Neural progenitor cell (in vitro differentiated cells): ENCODE measurements at regions not wholly inside any gene's neighbourhood (a gene's known extent, or its start where the extent isn't known, plus 50 kb on each side); places are given as distances from the start of the nearest gene placed in this dataset.

Experiments used
- DNase-seq: peaks from one replicate; pipeline ENCODE4 v3.0.0-alpha.2; 2016; ENCODE audit warnings: low spot score
- H2AFZ ChIP-seq: fragments of 200-600 bp; sonication (generic); replicated peaks from 2 replicates; pipeline ENCODE4 v1.6.1; 2016; ENCODE audit warnings: antibody characterized with exemption
- H3F3A ChIP-seq: fragments of 200-600 bp; sonication (generic); 2 replicates; pipeline ENCODE4 v1.6.1; 2016; ENCODE audit warnings: antibody characterized with exemption, low read depth
- H3K27ac ChIP-seq: fragments of 200-600 bp; sonication (generic); 2 replicates; pipeline ENCODE4 v1.5.1; 2016; ENCODE audit warnings: mild to moderate bottlenecking
- H3K27me3 ChIP-seq: fragments of 200-600 bp; sonication (generic); 2 replicates; pipeline ENCODE4 v1.6.1; 2016; ENCODE audit warnings: mild to moderate bottlenecking, moderate library complexity
- H3K36me3 ChIP-seq: fragments of 200-600 bp; sonication (generic); 2 replicates; pipeline ENCODE4 v1.5.1; 2016
- H3K4me1 ChIP-seq: fragments of 200-600 bp; sonication (generic); 2 replicates; pipeline ENCODE4 v1.6.1; 2016; ENCODE audit warnings: mixed run types
- H3K4me2 ChIP-seq: fragments of 200-600 bp; sonication (generic); 2 replicates; pipeline ENCODE4 v1.6.1; 2016
- H3K4me3 ChIP-seq: fragments of 200-600 bp; sonication (generic); 2 replicates; pipeline ENCODE4 v1.5.1; 2016
- H3K79me2 ChIP-seq: fragments of 200-600 bp; sonication (generic); 2 replicates; pipeline ENCODE4 v1.6.1; 2016; ENCODE audit warnings: low read depth
- H3K9ac ChIP-seq: fragments of 200-600 bp; sonication (generic); 2 replicates; pipeline ENCODE4 v1.6.1; 2016
- H3K9me3 ChIP-seq: fragments of 200-600 bp; sonication (generic); 2 replicates; pipeline ENCODE4 v1.5.1; 2016; ENCODE audit warnings: low read depth
- H4K20me1 ChIP-seq: fragments of 200-600 bp; sonication (generic); 2 replicates; pipeline ENCODE4 v1.6.1; 2016; ENCODE audit warnings: low read depth
- H3K27ac Mint-ChIP-seq: 3 replicates; pipeline ENCODE4 v1.8.0; 2021; ENCODE audit warnings: mixed read lengths
- H3K27me3 Mint-ChIP-seq: 2 replicates; pipeline ENCODE4 v1.8.0; 2022; ENCODE audit warnings: low read depth, mild to moderate bottlenecking, inconsistent platforms, moderate library complexity, mixed read lengths; ENCODE audit not compliant: insufficient read depth
- H3K36me3 Mint-ChIP-seq: 3 replicates; pipeline ENCODE4 v1.8.0; 2021; ENCODE audit warnings: mixed read lengths
- H3K4me1 Mint-ChIP-seq: 3 replicates; pipeline ENCODE4 v1.8.0; 2021; ENCODE audit warnings: mixed read lengths
- H3K4me3 Mint-ChIP-seq: 3 replicates; pipeline ENCODE4 v1.8.0; 2021; ENCODE audit warnings: mild to moderate bottlenecking, moderate library complexity, mixed read lengths
- H3K9me3 Mint-ChIP-seq: 3 replicates; pipeline ENCODE4 v1.8.0; 2020; ENCODE audit warnings: mixed read lengths
- CTCF ChIP-seq: fragments of 200-600 bp; sonication (generic); IDR thresholded peaks from 2 replicates; pipeline ENCODE4 v1.5.1; 2017; ENCODE audit warnings: antibody characterized with exemption, mild to moderate bottlenecking
- EZH2 ChIP-seq: fragments of 200-600 bp; sonication (generic); IDR thresholded peaks from 2 replicates; pipeline ENCODE4 v1.6.1; 2017; ENCODE audit warnings: antibody characterized with exemption, mild to moderate bottlenecking, moderate library complexity
- EZH2phosphoT487 ChIP-seq: fragments of 200-600 bp; sonication (generic); IDR thresholded peaks from 2 replicates; pipeline ENCODE4 v1.6.1; 2017; ENCODE audit warnings: antibody characterized with exemption

- no peak overlapping the region for H3K27ac Mint-ChIP-seq
- Histone ChIP-seq H3K9me3 (no peaks in the 10 kb centered on the region), H3K4me3 (no peak overlapping the region), H2AFZ (no peak overlapping the region), H3F3A (peaks cover 8% of the 10 kb centered on the region), H3K4me2 (no peak overlapping the region), H3K27ac (no peak overlapping the region), H3K79me2 (no peaks in the 10 kb centered on the region), H4K20me1 (no peaks in the 10 kb centered on the region), H3K27me3 (peaks cover 7% of the 10 kb centered on the region), H3K4me1 (peaks cover 38% of the 10 kb centered on the region), H3K36me3 (no peaks in the 10 kb centered on the region), H3K9ac (no peak overlapping the region)
- H3K9me3 Mint-ChIP-seq = no peaks in the 10 kb centered on the region
- H3K36me3 Mint-ChIP-seq = no peaks in the 10 kb centered on the region
- H3K27me3 Mint-ChIP-seq = peaks cover 8% of the 10 kb centered on the region
- no peak overlapping the region for H3K4me3 Mint-ChIP-seq
- no peak for DNase-seq
- no peak for TF ChIP-seq EZH2phosphoT487
- no peak for TF ChIP-seq EZH2
- no peak for TF ChIP-seq CTCF
- H3K4me1 Mint-ChIP-seq = peaks cover 40% of the 10 kb centered on the region
These were observed 163.5 kb upstream of the ZMIZ1 start for GRCh38 chr10:78905015-78905956.

GRCh38 chr10:78905957-78906308 lies 162.8 kb upstream of the ZMIZ1 start:
- Histone ChIP-seq H3K4me3 (no peak overlapping the region), H3K4me1 (peaks cover 38% of the 10 kb centered on the region), H4K20me1 (no peaks in the 10 kb centered on the region), H3K9me3 (no peaks in the 10 kb centered on the region), H3K4me2 (peak overlapping the region; percentile 13), H3F3A (peaks cover 8% of the 10 kb centered on the region), H3K9ac (no peak overlapping the region), H3K79me2 (no peaks in the 10 kb centered on the region), H2AFZ (no peak overlapping the region), H3K27me3 (peaks cover 12% of the 10 kb centered on the region), H3K36me3 (no peaks in the 10 kb centered on the region), H3K27ac (no peak overlapping the region)
- Mint-ChIP-seq H3K4me1 (peaks cover 40% of the 10 kb centered on the region), H3K27me3 (peaks cover 8% of the 10 kb centered on the region), H3K36me3 (no peaks in the 10 kb centered on the region), H3K27ac (no peak overlapping the region), H3K4me3 (no peak overlapping the region), H3K9me3 (no peaks in the 10 kb centered on the region)
- DNase-seq = peak; percentile 54
- TF ChIP-seq EZH2phosphoT487 (no peak), CTCF (no peak), EZH2 (no peak)

GRCh38 chr10:78906734-78907390 lies 161.9 kb upstream of the ZMIZ1 start:
- no peaks in the 10 kb centered on the region for H3K9me3 Mint-ChIP-seq
- peaks cover 19% of the 10 kb centered on the region for H3K27me3 ChIP-seq
- H3K36me3 ChIP-seq = no peaks in the 10 kb centered on the region
- H3F3A ChIP-seq = peaks cover 8% of the 10 kb centered on the region
- H3K4me1 ChIP-seq = peaks cover 38% of the 10 kb centered on the region
- no peak overlapping the region for H3K4me2 ChIP-seq
- no peaks in the 10 kb centered on the region for H4K20me1 ChIP-seq
- H3K79me2 ChIP-seq = no peaks in the 10 kb centered on the region
- peak overlapping the region; percentile 68 for H3K27ac Mint-ChIP-seq
- H3K4me3 Mint-ChIP-seq = peak overlapping the region; percentile 57
- no peak overlapping the region for H3K27ac ChIP-seq
- TF ChIP-seq CTCF (no peak), EZH2 (no peak), EZH2phosphoT487 (no peak)
- H3K36me3 Mint-ChIP-seq = no peaks in the 10 kb centered on the region
- H3K4me1 Mint-ChIP-seq = peaks cover 40% of the 10 kb centered on the region
- DNase-seq = no peak
- H3K4me3 ChIP-seq = no peak overlapping the region
- no peak overlapping the region for H2AFZ ChIP-seq
- no peaks in the 10 kb centered on the region for H3K9me3 ChIP-seq
- peaks cover 13% of the 10 kb centered on the region for H3K27me3 Mint-ChIP-seq
- no peak overlapping the region for H3K9ac ChIP-seq
